GM18511 (cell line): ENCODE measurements at regions not wholly inside any gene's neighbourhood (a gene's known extent, or its start where the extent isn't known, plus 50 kb on each side); places are given as distances from the start of the nearest gene placed in this dataset.

Experiments used
- ATAC-seq: cut with Tn5 transposase; IDR thresholded peaks from one replicate; pipeline ENCODE4 v1.9.1; 2021; ENCODE audit warnings: mild to moderate bottlenecking, moderate library complexity; ENCODE audit not compliant: unreplicated experiment

GRCh38 chr18:46343931-46344372, 239.8 kb downstream of the HAUS1 start:
- peak; percentile 85 for ATAC-seq

GRCh38 chr18:46344416-46345180, 240.4 kb downstream of the HAUS1 start:
- ATAC-seq = no peak

- no peak for ATAC-seq
Observed at GRCh38 chr18:46345181-46345465, 240.9 kb downstream of the HAUS1 start.

GRCh38 chr18:46346213-46346612, 242.0 kb downstream of the HAUS1 start:
- ATAC-seq = peak; percentile 57

- no peak for ATAC-seq
Observed at GRCh38 chr18:46346896-46347630, 242.9 kb downstream of the HAUS1 start.

- ATAC-seq = no peak
Observed at GRCh38 chr18:46350598-46351159, 246.5 kb downstream of the HAUS1 start.

GRCh38 chr18:46352520-46353250, 248.5 kb downstream of the HAUS1 start:
- no peak for ATAC-seq

- ATAC-seq = no peak
Observed at GRCh38 chr18:46353460-46353859, 249.3 kb downstream of the HAUS1 start.

- no peak for ATAC-seq
Observed at GRCh38 chr18:46356278-46357033, 252.3 kb downstream of the HAUS1 start.

- no peak for ATAC-seq
Observed at GRCh38 chr18:46360102-46360699, 256.0 kb downstream of the HAUS1 start.

GRCh38 chr18:46360866-46361265, 256.7 kb downstream of the HAUS1 start:
- no peak for ATAC-seq

GRCh38 chr18:46362533-46362932, 258.3 kb downstream of the HAUS1 start:
- ATAC-seq = no peak

GRCh38 chr18:46364048-46364447, 259.9 kb downstream of the HAUS1 start:
- no peak for ATAC-seq

GRCh38 chr18:46366201-46366600, 262.0 kb downstream of the HAUS1 start:
- ATAC-seq = no peak

- no peak for ATAC-seq
Observed at GRCh38 chr18:46366751-46367376, 262.7 kb downstream of the HAUS1 start.

GRCh38 chr18:46369323-46369722, 265.1 kb downstream of the HAUS1 start:
- ATAC-seq = no peak

GRCh38 chr18:46370898-46371297, 266.7 kb downstream of the HAUS1 start:
- ATAC-seq = no peak

- ATAC-seq = no peak
Observed at GRCh38 chr18:46372670-46373069, 268.5 kb downstream of the HAUS1 start.

- no peak for ATAC-seq
Observed at GRCh38 chr18:46373131-46373530, 268.9 kb downstream of the HAUS1 start.

- ATAC-seq = no peak
Observed at GRCh38 chr18:46373791-46374190, 269.6 kb downstream of the HAUS1 start.
